NCI-H748 (cell line): ENCODE measurements at regions not wholly inside any gene's neighbourhood (a gene's known extent, or its start where the extent isn't known, plus 50 kb on each side); places are given as distances from the start of the nearest gene placed in this dataset.

Source experiments
- DNase-seq: peaks from one replicate; lab custom pipeline; 2025; ENCODE audit not compliant: unreplicated experiment; lab: John Stamatoyannopoulos, UW

DNA sequence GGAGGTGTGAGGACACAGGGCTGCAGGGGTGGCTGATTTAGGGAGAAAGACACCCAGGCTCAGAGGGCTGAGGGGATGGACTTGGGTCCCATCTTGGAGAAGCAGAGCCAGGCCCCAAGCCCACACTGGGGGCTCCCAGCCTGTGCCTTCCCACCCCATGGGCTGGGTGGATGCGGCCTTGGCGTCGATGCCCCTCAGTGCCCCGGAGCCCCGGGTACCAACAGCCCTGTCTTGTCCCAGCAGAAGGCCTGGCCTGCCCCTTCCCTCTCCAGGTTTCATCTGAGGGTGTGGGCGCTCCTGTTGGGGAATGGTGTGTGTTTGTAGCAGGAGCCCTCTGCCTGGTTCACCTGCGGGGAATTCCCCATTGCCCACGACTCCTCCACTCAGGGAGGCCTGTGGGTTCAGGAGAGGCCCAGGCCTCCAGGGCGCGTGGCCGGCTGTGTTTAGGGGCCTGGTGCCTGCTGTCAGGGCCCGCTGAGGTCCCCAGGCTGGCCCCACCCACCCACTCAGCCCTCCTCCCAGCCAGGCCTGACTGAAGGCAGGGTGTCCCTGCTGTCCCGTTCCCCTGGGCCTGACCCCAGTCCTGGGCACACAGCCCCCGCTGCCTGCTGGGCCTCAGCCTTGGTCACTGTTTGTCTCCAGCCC is 51.1 kb upstream of the BEGAIN start:
- no peak for DNase-seq

DNA sequence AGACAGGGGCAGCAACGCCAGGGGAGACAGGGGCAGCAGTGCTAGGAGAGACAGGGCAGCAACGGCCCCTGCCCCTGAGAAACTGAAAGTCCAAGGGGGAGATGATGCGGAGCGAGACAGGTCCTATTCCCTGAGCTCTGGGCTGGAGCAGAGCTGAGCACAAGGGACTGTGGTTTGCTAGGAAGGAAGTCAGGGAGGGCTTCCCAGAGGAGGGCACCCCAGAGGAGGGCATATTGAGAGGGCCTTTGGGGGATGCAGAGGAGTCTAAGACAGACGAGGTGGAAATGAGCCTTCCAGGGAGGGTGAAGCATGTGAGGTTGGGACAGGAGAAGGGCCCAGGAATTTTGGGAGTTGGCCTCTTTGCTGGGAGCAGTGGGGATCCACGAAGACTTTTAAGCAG is 52.1 kb upstream of the BEGAIN start:
- no peak for DNase-seq

DNA sequence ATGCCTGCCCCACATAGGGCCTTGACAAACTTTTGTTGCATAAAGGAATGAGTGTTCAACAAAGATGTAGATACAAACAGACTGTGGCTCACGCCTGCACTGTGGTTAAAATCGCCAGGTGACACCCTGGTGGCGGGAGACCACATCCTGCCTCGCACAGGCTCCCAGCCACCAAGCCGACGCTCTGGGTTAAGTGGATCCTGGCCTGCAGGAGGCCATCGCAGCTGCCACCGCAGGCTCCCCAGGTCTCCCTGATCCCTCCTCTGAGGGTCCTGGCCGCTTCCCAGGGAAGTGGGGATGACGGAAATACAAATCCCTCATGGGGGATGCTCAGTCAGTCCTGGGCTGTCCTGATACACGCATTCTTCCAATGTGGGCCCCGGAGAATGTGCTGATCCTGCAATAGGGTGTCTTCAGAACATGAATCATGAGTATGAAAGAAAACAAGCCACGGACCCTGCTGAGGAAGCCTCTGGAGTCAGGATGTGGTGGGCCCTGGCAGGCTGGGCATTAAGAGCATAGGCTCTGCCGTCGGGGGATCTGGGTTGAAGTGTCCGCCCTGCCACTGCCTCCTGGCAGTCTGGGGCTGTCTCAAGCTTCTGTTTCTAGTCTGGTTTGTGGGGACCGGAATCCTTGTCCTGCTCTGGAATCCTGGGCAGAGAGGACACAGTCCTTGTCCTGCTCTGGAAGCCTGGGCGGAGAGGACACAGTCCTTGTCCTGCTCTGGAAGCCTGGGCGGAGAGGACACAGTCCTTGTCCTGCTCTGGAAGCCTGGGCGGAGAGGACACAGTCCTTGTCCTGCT is 53.5 kb upstream of the BEGAIN start:
- DNase-seq: no peak

DNA sequence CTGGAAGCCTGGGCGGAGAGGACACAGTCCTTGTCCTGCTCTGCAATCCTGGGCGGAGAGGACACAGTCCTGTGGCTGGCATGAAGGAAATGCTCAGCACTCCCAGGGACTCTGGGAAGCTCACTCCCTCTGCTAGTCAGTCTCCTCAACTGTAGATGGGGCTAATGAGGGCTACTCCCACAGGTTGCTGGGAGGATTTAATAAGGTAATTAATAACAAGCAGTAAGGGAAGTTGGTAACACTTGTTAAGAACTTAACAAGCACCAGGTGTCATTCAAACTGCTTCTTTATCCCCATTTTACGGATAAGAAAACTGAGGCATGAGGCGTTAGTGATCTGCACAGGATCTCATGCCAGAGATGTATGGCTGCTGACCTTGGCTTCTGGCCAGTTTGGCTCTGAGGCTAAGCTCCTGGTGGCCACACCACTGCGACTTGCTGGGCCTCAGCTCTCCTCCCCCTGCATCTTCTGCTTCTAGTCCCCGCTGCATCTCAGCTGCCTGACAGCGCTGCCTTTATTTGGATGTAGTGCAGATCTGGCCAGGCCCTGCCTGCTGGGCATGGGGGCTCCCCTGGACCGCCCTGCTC is 54.1 kb upstream of the BEGAIN start:
- DNase-seq: no peak

DNA sequence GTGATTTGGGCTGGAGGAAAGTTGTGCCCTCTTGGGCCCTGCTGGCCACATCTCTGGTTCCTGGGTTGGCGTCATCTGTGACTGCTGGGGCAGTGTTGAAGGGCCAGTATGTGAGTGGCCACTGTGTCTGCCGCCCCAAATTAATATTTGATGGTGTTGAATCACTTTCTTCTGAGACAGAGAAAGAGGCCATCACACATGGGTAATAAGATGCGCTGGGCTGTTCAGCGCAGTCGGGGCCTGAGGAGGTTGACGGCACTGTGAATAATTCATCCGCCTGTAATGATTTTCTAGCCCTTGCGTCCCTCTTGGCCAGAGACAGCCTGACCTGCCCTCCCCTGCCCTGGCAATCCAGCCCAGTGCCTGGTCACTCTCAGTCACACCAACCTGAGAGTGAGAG is 56.2 kb upstream of the BEGAIN start:
- no peak for DNase-seq

DNA sequence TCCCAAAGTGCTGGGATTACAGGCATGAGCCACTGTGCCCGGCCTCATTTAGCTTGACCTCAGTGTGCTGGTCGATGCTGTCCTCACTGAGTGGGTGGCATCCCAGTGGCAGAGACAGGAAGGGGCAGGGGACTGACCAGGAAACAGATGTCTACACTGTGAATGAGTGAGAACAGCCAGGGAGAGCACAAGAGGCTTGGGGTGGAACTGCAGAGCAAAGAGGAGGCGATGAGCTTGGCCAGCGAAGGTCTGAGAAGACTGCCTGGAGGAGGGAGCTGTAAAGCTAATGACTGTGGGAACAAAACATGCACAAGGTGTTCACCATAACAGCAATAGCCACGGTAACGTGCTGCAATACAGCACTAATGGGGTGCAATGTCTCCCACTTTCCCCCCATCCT is 57.2 kb upstream of the BEGAIN start:
- DNase-seq: no peak

DNA sequence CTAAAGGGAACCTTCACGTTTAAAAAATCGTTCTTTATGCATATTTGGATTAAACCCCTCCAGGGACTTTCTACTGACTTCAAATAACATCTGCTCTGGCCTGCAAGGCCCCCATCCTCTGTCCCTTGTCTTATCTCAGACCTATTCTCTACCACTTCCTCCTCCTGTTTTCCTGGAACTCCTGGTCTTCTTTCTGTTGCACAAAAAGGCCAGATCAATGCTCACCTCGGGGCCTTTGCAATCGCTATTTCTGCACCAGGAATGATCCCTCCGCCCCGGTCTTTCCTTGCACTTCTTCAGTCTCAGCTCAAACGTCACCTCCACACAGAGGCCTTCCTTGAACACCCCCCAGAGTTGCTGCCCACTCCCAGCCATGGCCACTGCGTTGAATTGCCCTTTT is 57.6 kb upstream of the BEGAIN start:
- no peak for DNase-seq

DNA sequence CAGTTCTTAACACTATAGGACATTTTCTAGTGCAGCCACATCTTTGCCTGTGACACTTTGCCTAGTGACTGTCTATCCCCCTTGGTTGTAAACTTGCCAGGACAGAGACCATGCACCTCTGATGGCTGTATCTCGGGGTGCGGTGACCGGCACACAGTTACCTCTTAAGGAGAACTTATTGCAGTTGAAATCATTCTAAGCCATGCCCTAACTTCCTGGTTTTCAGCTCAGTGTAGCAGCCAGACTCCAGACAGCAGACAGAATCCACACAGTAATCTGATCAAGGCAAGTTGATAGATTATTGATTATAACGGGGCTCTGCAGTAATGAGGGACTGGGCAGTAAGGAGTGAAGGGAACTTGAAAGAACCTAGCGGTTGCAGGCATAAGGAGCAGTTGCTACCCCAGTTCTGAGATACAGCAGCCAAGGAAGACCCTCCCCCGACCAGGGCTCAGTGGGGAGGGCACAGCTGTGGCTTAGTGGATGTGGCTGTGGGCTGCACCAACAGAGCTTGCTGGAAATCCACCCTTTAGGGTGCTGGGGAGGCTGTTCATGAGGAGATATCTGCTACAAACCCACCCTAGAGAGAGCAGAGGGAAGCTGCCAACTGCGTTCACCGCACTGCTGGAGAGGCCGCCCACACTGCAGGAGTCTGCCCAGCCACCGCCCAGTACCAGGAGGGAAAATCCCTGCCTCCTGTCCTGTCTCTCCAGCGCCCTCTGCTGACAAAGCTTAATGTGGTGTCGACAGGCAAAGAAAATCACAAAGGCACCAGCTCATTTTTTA is 58.2 kb upstream of the BEGAIN start:
- peak; percentile 93 for DNase-seq

DNA sequence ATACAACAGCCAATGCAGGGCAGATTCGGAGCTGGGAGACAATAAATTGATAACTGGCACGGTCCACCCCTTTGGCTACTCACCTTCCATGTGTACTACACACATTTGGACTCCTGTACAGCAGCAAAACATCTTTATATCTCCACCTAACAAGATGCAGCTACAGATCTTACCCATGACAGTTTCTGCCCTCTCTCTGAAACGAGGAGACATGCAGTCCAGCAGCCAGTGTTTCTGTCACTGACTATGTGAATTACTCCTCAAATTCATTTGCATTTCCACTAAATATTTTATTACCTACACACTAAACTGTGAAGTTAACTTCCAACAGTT is 58.7 kb upstream of the BEGAIN start:
- no peak for DNase-seq

DNA sequence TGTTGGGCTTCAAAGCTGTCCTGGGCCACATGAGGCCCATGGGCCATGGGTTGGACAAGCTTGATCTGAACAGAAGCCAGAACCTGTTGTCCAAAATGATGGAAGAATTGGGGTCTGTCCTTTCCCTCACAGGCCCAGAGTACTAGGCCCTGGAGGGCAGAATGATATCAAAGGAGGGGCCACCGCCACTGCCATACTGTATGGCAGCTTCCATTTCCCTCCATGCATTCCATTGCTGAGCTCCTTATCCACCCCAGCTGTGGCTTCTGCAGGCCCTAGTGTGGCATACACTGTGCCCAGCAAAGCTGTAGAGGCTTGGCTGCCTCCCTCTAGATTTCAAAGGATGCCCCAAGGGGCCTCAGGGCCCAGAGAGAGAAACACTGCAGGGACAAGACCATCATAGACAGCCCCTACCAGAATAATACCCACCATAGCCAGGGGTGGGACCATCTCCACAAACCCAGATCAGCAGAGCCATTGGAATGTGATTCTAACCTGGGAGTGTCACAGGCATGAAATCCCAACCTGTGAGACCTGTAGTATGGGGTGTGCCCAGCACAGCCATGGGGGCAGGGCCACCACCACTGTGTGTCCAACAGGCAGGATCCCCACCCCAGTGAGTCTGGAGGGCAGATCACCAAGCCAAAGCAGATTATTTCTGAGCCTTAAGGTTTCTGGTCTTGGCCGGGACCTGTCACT is 61.4 kb upstream of the BEGAIN start:
- DNase-seq: no peak

DNA sequence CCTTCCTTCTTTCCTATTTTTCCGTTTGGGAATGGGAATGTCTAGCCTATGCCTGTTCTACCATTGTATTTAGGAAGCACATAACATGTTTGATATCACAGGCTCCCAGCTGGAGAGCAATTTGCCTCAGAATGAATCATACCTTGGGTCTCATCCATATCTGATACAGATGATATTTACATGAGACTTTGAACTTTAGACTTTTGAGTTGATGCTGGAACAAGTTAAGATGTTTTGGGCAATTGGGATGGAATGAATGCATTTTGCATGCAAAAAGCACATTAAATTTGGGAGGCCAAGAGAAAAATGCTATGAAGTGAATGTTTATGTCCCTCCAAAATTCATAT is 61.9 kb upstream of the BEGAIN start:
- no peak for DNase-seq

DNA sequence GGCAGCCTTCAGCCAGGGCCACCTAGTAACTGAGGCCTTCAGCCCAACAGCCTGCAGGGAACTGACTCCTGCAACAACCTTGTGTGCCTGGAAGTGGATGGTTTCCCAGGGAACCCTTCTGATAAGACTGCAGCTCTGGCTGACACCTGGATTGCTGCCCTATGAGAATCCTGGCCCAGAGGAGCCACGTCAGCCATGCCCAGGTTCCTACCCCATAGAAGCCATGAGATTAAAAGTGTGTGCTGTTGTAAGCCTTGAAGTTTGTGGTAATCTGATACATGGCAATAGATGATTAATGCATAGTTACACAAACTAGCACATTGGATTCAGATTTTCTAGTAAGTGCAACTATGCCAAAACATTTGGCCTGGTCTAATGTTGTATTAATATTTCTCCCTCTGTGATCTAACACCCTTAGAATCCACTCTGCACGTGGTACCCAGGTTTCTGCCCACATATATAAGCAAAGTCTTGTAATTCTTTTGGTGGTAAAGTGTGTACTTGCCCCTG is 64.8 kb upstream of the BEGAIN start:
- no peak for DNase-seq

DNA sequence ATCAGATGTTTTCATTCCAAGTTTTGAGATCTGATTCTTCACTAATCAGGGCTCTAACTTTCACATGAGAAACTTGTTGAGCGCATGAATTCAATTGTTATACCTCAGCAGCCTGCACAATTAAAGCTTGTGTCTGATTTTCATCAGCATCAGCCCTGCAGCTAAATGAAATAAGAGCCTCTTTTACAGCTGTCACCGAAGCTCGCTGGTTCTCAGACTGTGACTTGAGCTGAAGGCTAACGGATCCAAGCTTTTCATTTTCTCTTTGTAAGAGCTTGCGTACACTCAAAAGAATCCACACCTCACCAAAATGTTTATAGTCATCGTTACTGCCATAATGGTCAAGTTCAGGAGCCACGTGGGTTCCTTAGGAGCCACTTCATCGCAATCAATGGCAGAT is 65.5 kb upstream of the BEGAIN start:
- no peak for DNase-seq

DNA sequence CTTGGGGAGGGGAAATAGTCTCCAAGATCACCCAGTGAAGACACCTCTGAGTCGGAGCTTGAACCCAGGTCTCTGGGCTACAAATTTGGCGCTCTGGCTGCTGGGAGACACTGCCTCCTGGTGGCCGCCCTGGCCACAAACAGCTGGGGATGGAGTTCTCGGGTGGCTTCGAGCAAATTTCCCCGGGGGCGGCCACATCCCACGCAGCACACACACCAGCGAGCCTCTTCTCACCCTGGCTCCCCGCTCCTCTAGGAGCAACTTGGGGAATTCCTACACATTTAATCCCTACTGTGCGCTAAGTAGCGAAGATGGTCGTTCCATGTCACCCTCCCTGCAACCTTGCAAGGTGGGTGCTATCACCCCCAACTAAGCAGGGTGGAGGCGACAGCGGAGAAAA is 66.2 kb upstream of the BEGAIN start:
- no peak for DNase-seq

DNA sequence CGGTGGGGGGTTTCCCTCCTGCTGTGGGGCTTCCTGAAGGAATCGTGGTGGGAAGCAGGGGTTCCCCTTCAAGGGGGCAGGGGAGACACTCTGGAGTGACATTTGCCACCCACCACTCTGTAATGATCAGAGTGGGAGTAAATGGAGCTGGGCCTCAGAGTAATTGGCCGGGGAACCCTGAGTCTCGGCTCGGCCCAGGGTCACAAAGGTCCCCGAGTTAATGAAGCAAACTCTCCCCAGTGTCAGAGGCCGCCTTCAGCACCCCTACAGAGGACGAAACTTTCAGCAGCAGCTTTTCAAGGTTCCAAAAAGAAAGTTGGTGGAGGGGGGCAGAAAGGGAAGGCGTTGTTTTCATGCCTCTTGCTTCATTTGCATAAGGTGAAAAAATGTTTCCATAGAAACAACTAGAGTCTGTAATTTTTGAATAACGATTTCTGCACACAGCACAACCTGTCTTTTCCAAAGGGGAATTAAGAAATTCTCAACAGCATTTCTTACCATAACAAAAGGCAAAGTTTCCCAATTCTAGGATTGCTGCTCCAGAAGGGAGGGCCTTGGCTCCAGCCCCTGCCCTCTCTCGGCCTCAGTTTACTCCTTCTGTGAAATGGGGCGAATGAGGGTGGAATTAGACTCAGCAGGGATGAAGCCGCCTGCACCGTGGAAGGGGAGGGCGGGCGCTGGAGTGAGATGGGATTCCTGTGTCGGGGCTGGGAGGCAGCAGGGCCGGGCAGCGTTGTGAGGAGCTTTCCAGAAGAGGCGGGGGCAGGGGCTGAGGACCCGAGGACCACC is 67.0 kb upstream of the BEGAIN start:
- no peak for DNase-seq

DNA sequence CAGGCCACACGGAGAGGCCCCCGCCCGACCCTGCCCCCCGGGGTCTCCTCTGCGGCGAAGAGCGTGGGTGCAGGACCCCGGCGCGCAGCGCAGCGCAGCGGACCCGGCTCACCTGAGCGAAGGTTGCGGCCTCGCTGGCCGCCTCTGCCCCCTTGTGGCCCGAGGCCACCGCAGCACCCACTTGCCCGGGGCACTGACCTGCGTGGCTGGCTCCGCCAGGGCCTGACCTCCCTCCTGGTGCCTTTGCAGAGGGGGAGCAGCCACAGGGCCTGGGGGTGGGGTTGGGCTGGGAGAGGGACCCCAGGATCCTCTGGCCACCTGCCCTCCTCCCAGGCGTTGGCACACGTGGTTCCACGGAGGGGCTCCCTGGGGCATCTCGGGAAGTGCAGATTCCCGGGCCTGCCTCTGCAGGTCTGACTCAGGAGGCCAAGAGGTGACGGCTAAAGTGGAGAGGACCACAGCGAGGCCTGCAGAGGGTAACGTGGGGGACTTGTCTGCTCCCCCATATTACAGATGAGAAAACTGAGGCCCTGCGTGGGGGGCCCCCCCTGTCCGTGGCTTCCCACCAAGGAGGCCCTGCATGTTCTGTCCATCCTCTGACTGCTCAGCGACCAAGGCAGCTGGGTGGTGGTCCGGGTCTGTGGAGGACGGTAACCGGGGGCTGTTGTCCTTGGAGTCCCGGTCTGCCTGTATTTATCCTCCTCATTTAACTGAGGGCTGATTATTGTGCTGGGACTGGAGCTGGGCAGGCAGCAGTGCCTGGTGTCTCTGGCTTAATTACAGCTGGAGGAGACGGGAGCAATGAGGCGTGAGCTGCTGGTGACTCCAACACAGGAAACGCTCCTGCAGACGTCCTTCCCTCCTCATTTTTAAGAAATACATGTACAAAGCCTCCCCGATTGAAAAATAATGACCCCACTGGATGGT is 67.9 kb upstream of the BEGAIN start:
- peak; percentile 50 for DNase-seq

DNA sequence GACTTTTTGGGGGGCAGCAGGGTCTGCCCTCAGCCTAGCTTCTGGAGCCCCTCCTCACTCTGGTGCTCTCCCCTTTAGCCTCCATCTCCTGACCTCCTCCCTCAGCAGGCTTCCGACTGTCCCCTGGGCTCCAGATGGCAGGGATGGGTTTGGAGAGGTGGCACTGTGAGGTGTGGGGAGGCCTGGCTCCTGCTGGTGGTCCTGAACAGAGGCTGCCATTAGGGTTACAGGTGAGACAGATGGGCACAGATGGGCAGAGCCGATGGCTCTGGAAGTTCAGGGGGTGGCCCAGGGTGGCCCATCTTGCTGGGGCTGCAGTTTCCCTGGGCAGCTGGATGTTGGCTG is 68.5 kb upstream of the BEGAIN start:
- DNase-seq: no peak

DNA sequence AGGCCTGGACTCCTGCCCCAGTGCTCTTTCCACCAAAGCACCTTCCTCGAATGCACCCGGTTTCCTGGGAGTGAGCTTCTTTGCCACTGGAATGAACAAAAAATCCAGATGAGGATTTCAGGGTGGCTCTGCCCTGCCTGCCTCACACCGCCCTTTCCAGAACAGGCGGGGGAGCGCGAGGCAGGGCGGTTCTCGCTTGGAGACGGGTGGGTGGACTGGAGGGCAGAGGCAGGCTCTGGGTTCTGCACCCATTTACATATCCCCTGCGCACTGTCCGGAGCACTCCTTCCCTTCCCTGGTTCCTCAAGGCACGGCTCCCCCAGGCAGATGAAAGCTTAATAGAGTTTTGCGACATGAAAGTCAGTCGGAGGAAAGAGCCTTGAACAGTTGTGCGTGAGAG is 69.7 kb upstream of the DLK1 start:
- no peak for DNase-seq

DNA sequence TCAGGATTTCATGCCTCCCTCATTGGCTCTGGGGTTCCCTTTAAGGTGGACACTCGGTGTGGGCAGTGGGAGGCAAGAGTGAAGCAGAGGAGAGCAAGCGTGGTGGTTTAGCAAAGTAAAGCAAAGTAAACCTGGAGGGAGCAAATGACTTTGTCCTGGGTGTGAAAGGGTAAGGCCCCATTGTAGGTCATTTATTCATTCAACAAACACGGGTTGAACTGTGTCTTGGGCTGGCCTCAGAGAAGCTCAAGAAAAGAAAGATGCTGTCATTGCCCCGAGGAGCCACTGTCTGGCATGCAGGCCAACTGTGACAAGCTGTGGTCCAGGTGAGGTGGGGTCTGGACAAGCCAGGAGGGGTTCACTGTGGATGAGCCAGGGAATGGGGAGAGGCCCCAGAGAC is 68.9 kb upstream of the DLK1 start:
- DNase-seq: no peak
